ENCODE measurements at regions not wholly inside any gene's neighbourhood (a gene's known extent, or its start where the extent isn't known, plus 50 kb on each side); places are given as distances from the start of the nearest gene placed in this dataset.

- H3K9me3 Mint-ChIP-seq: no peaks in the 10 kb centered on the region
- ChIA-PET POLR2A (no interaction called here), CTCF (no interaction called here)
- H3K27ac Mint-ChIP-seq: no peak overlapping the region
- no peaks in the 10 kb centered on the region for H3K27me3 Mint-ChIP-seq
- DNase-seq: no peak
- no peaks in the 10 kb centered on the region for H3K4me1 Mint-ChIP-seq
- no peak overlapping the region for H3K4me3 Mint-ChIP-seq
- H3K36me3 Mint-ChIP-seq (ENCODE audit: low read depth): no peaks in the 10 kb centered on the region
These were observed 77.1 kb upstream of the SLC4A10 start for GRCh38 chr2:161547130-161547529.

GRCh38 chr2:161552015-161552414, 72.2 kb upstream of the SLC4A10 start:
- no peak overlapping the region for H3K4me3 Mint-ChIP-seq
- no peaks in the 10 kb centered on the region for H3K9me3 Mint-ChIP-seq
- CTCF ChIA-PET: no interaction called here
- no peaks in the 10 kb centered on the region for H3K4me1 Mint-ChIP-seq
- H3K27ac Mint-ChIP-seq: no peak overlapping the region
- POLR2A ChIA-PET: no interaction called here
- DNase-seq: no peak
- H3K36me3 Mint-ChIP-seq (ENCODE audit: low read depth): no peaks in the 10 kb centered on the region
- H3K27me3 Mint-ChIP-seq: peaks cover 9% of the 10 kb centered on the region

- Mint-ChIP-seq H3K27ac (no peak overlapping the region), H3K9me3 (peaks cover 4% of the 10 kb centered on the region), H3K4me1 (no peaks in the 10 kb centered on the region), H3K36me3 (ENCODE audit: low read depth) (no peaks in the 10 kb centered on the region), H3K27me3 (peaks cover 9% of the 10 kb centered on the region), H3K4me3 (no peak overlapping the region)
- POLR2A ChIA-PET: no interaction called here
- no peak for DNase-seq
- CTCF ChIA-PET: no interaction called here
These were observed 68.4 kb upstream of the SLC4A10 start for GRCh38 chr2:161555826-161556225.

- no peak for DNase-seq
- Mint-ChIP-seq H3K4me1 (no peaks in the 10 kb centered on the region), H3K4me3 (no peak overlapping the region), H3K27ac (no peak overlapping the region), H3K9me3 (peaks cover 5% of the 10 kb centered on the region), H3K27me3 (peaks cover 9% of the 10 kb centered on the region), H3K36me3 (ENCODE audit: low read depth) (no peaks in the 10 kb centered on the region)
- CTCF ChIA-PET: no interaction called here
- POLR2A ChIA-PET: no interaction called here
These were observed 67.8 kb upstream of the SLC4A10 start for GRCh38 chr2:161556440-161556839.

- H3K27ac Mint-ChIP-seq: no peak overlapping the region
- H3K9me3 Mint-ChIP-seq: peaks cover 8% of the 10 kb centered on the region
- H3K4me1 Mint-ChIP-seq: no peaks in the 10 kb centered on the region
- no peak overlapping the region for H3K4me3 Mint-ChIP-seq
- POLR2A ChIA-PET: no interaction called here
- peaks cover 8% of the 10 kb centered on the region for H3K27me3 Mint-ChIP-seq
- CTCF ChIA-PET: no interaction called here
- DNase-seq: no peak
- no peaks in the 10 kb centered on the region for H3K36me3 Mint-ChIP-seq (ENCODE audit: low read depth)
These were observed 66.7 kb upstream of the SLC4A10 start for GRCh38 chr2:161557538-161557937.

- no peak overlapping the region for H3K4me3 Mint-ChIP-seq
- peaks cover 10% of the 10 kb centered on the region for H3K27me3 Mint-ChIP-seq
- POLR2A ChIA-PET: no interaction called here
- no peak overlapping the region for H3K27ac Mint-ChIP-seq
- peaks cover 21% of the 10 kb centered on the region for H3K9me3 Mint-ChIP-seq
- DNase-seq: no peak
- H3K4me1 Mint-ChIP-seq: no peaks in the 10 kb centered on the region
- H3K36me3 Mint-ChIP-seq (ENCODE audit: low read depth): no peaks in the 10 kb centered on the region
- CTCF ChIA-PET: interaction anchor here (0.6 kb wide), 1 partner anchor 654 kb away, joined by 3 read pairs; no protein-coding TSS in a partner anchor
These were observed 59.3 kb upstream of the SLC4A10 start for GRCh38 chr2:161564906-161565305.

- H3K27me3 Mint-ChIP-seq: peaks cover 7% of the 10 kb centered on the region
- DNase-seq: no peak
- H3K9me3 Mint-ChIP-seq: peaks cover 8% of the 10 kb centered on the region
- no peaks in the 10 kb centered on the region for H3K36me3 Mint-ChIP-seq (ENCODE audit: low read depth)
- H3K27ac Mint-ChIP-seq: no peak overlapping the region
- H3K4me1 Mint-ChIP-seq: peaks cover 16% of the 10 kb centered on the region
- H3K4me3 Mint-ChIP-seq: no peak overlapping the region
- CTCF ChIA-PET: no interaction called here
- POLR2A ChIA-PET: no interaction called here
These were observed 54.8 kb upstream of the SLC4A10 start for GRCh38 chr2:161569401-161569800.

GRCh38 chr2:161570424-161571050, 53.7 kb upstream of the SLC4A10 start:
- CTCF ChIA-PET: interaction anchor here (0.7 to 1.3 kb wide), 2 partner anchors 16 to 377 kb away, joined by 3 to 4 read pairs; no protein-coding TSS in a partner anchor
- H3K4me3 Mint-ChIP-seq: no peak overlapping the region
- H3K27me3 Mint-ChIP-seq: peaks cover 7% of the 10 kb centered on the region
- POLR2A ChIA-PET: no interaction called here
- no peaks in the 10 kb centered on the region for H3K9me3 Mint-ChIP-seq
- no peaks in the 10 kb centered on the region for H3K36me3 Mint-ChIP-seq (ENCODE audit: low read depth)
- H3K27ac Mint-ChIP-seq: peak overlapping the region; percentile 18
- H3K4me1 Mint-ChIP-seq: peaks cover 16% of the 10 kb centered on the region
- DNase-seq: no peak

GRCh38 chr2:161571051-161571429, 53.2 kb upstream of the SLC4A10 start:
- ChIA-PET POLR2A (no interaction called here), CTCF (interaction anchor here (1.3 kb wide), 1 partner anchor 376 kb away, joined by 4 read pairs; no protein-coding TSS in a partner anchor)
- DNase-seq: peak; percentile 25
- H3K36me3 Mint-ChIP-seq (ENCODE audit: low read depth): no peaks in the 10 kb centered on the region
- H3K27ac Mint-ChIP-seq: peak overlapping the region; percentile 18
- H3K9me3 Mint-ChIP-seq: no peaks in the 10 kb centered on the region
- H3K4me3 Mint-ChIP-seq: no peak overlapping the region
- H3K4me1 Mint-ChIP-seq: peaks cover 16% of the 10 kb centered on the region
- H3K27me3 Mint-ChIP-seq: peaks cover 7% of the 10 kb centered on the region

Data from activated CD4-positive, alpha-beta memory T cell treated with anti-CD3 and anti-CD28 coated beads, Interleukin-2, amount 10 ng/mL, durations not matched to agents 7 days and 5 days (primary cell).